ENCODE measurements at regions not wholly inside any gene's neighbourhood (a gene's known extent, or its start where the extent isn't known, plus 50 kb on each side); places are given as distances from the start of the nearest gene placed in this dataset.
"Not testable (repeated sequence)": the region's sequence is repeated elsewhere in the genome, so short reads cannot be mapped to it uniquely, and the experiment has no call there.

DNA sequence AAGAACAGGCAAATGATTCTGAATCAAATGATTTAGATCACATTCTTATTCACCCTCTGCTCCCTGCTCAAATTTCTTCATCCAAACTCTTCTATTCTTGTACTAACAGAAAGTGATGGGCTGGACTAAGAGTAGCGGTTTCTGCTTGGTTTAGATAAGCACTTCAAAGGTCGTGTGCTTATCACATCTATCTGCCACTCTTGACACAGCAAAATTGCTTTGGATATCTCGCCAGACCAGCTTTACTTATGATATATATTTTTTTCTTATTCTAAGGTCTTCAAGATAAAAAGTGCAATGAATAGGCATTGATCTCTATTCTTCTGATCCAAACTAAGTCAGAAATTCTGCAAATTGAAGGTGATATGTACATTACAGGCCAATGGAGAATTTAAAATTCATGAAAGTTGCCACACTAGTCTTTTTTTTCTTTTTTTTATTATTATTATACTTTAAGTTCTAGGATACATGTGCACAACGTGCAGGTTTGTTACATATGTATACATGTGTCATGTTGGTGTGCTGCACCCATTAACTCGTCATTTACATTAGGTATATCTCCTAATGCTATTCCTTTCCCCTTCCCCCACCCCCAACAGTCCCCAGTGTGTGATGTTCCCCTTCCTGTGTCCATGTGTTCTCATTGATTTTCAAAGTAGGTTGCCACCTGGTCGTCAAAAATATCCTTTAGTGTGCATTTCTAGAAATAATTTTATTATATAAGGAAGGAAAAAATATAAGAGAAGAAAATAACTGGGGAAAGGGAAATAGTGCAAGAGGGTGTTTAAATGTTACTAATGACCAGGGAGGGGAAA, 1941.0 kb upstream of the RAG2 start:
- no peaks in the 10 kb centered on the region for H3K27me3 ChIP-seq (ENCODE audit: control insufficient read depth, insufficient read depth, low read length)
- H3K4me3 ChIP-seq (ENCODE audit: insufficient read depth, low read depth, low read length) = no peak overlapping the region
- no peak for DNase-seq

DNA sequence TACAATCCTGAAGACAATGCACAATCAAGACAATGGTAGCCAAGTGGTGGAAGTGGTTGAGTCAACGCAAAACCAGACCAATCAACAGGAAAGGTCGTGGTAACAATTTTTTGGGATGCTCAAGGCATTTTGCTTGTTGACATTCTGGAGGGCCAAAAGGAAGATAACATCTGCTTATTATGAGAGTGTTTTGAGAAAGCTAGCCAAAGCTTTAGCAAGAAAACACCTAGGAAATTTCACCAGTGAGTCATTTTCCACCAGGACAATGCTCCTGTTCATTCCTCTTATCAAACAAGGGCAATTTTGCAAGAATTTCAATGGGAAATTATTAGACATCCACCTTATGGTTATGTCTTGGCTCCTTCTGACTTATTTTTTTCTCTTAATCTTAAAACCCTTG, 1932.2 kb upstream of the RAG2 start:
- H3K36me3 ChIP-seq (replicated peaks; ENCODE audit: control insufficient read depth, insufficient read depth, low read length) = no peaks in the 10 kb centered on the region
- no peak for DNase-seq
- H3K27me3 ChIP-seq (ENCODE audit: control insufficient read depth, insufficient read depth, low read length) = no peaks in the 10 kb centered on the region
- H3K4me3 ChIP-seq (ENCODE audit: insufficient read depth, low read depth, low read length) = no peak overlapping the region

More for the DNA sequence above, 1941.0 kb upstream of the RAG2 start:
- H3K36me3 ChIP-seq (replicated peaks; ENCODE audit: control insufficient read depth, insufficient read depth, low read length) = no peaks in the 10 kb centered on the region

DNA sequence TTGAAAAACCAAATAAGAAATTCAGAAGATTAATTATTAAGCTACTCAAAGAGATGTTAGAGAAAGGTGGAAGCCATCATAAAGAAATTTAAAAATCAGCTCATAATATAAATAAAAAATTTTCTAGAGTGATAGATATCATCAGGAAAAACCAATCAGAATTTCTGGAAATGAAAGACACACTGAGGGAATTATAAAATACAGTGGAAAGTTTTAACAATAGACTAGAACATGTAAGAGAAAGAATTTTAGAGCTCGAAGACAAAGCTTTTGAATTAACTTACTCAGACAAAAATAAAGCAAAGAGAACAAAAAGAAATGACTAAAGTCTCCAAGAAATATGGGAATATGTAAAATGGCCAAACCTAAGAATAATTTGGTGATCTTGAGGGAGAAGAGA, 1926.9 kb upstream of the RAG2 start:
- no peaks in the 10 kb centered on the region for H3K36me3 ChIP-seq (replicated peaks; ENCODE audit: control insufficient read depth, insufficient read depth, low read length)
- H3K4me3 ChIP-seq (ENCODE audit: insufficient read depth, low read depth, low read length) = no peak overlapping the region
- DNase-seq = no peak
- H3K27me3 ChIP-seq (ENCODE audit: control insufficient read depth, insufficient read depth, low read length) = no peaks in the 10 kb centered on the region

- Histone ChIP-seq H3K36me3 (replicated peaks; ENCODE audit: control insufficient read depth, insufficient read depth, low read length) (no peaks in the 10 kb centered on the region), H3K27me3 (ENCODE audit: control insufficient read depth, insufficient read depth, low read length) (no peaks in the 10 kb centered on the region), H3K4me3 (ENCODE audit: insufficient read depth, low read depth, low read length) (no peak overlapping the region)
- no peak for DNase-seq
Observed at GRCh38 chr11:38517991-38518390, 1920.0 kb upstream of the RAG2 start.

GRCh38 chr11:38512830-38513229, 1914.8 kb upstream of the RAG2 start:
- not testable (repeated sequence) for H3K36me3 ChIP-seq (replicated peaks; ENCODE audit: control insufficient read depth, insufficient read depth, low read length); H3K27me3 ChIP-seq (ENCODE audit: control insufficient read depth, insufficient read depth, low read length); H3K4me3 ChIP-seq (ENCODE audit: insufficient read depth, low read depth, low read length); DNase-seq

DNA sequence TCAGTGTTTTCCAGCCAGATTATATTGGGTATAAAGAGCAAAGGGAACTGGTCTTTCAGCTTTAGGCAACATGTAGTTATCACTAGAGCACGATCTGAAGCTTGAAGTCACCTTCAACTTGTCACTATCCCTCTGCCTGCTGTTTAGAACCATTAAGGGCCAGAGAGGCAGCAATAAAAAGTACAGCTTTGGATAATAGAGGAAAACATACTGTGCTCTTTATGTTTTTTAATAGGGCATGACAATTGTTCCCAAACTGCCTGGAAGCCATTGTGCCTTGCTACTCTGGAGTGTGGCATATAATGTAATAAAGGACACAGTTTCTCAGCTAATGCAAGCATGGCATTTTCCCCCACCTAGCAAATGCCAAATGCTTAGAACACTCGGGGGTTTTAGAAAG, 1912.0 kb upstream of the RAG2 start:
- Histone ChIP-seq H3K4me3 (ENCODE audit: insufficient read depth, low read depth, low read length) (no peak overlapping the region), H3K27me3 (ENCODE audit: control insufficient read depth, insufficient read depth, low read length) (no peaks in the 10 kb centered on the region), H3K36me3 (replicated peaks; ENCODE audit: control insufficient read depth, insufficient read depth, low read length) (no peaks in the 10 kb centered on the region)
- DNase-seq = no peak

DNA sequence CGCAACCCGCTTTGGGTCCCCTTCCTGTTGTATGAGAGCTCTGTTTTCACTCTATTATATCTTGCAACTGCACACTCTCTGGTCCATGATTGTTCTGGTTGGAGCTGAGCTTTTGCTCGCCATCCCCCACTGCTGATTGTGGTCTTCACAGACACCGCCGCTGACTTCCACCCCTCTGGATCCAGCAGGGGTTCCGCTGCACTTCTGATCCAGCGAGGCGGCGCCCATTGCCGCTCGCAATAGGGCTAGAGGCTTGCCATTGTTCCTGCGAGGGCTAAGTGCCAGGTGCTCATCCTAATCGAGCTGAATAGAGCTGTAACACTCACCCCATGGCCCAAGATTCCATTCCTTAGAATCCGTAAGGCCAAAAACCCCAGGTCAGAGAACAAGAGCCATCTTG, 1905.8 kb upstream of the RAG2 start:
- DNase-seq = no peak
- Histone ChIP-seq H3K27me3 (ENCODE audit: control insufficient read depth, insufficient read depth, low read length) (no peaks in the 10 kb centered on the region), H3K36me3 (replicated peaks; ENCODE audit: control insufficient read depth, insufficient read depth, low read length) (no peaks in the 10 kb centered on the region), H3K4me3 (ENCODE audit: insufficient read depth, low read depth, low read length) (no peak overlapping the region)

DNA sequence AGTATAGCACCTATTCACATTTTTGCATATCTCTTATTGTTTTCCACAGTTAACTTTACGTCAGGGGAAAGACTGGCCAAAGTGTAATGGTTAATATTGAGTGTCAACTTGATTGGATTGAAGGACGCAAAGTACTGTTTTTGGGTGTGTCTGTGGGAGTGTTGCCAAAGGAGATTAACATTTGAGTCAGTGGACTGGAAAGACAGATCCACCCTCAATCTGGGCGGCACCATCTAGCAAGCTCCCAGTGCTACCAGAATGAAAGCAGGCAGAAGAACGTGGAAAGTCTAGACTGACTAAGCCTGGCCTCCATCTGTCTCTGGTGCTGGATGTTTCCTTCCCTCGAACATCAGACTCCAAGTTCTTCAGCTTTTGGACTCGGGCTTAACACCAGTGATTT, 1900.7 kb upstream of the RAG2 start:
- no peaks in the 10 kb centered on the region for H3K36me3 ChIP-seq (replicated peaks; ENCODE audit: control insufficient read depth, insufficient read depth, low read length)
- no peak overlapping the region for H3K4me3 ChIP-seq (ENCODE audit: insufficient read depth, low read depth, low read length)
- H3K27me3 ChIP-seq (ENCODE audit: control insufficient read depth, insufficient read depth, low read length) = no peaks in the 10 kb centered on the region
- no peak for DNase-seq

- Histone ChIP-seq H3K4me3 (ENCODE audit: insufficient read depth, low read depth, low read length) (no peak overlapping the region), H3K27me3 (ENCODE audit: control insufficient read depth, insufficient read depth, low read length) (no peaks in the 10 kb centered on the region), H3K36me3 (replicated peaks; ENCODE audit: control insufficient read depth, insufficient read depth, low read length) (no peaks in the 10 kb centered on the region)
- DNase-seq = no peak
Observed at GRCh38 chr11:38491986-38492385, 1894.0 kb upstream of the RAG2 start.

- no peaks in the 10 kb centered on the region for H3K27me3 ChIP-seq (ENCODE audit: control insufficient read depth, insufficient read depth, low read length)
- DNase-seq = no peak
- H3K4me3 ChIP-seq (ENCODE audit: insufficient read depth, low read depth, low read length) = no peak overlapping the region
- no peaks in the 10 kb centered on the region for H3K36me3 ChIP-seq (replicated peaks; ENCODE audit: control insufficient read depth, insufficient read depth, low read length)
Observed at GRCh38 chr11:38481391-38481790, 1883.4 kb upstream of the RAG2 start.

- no peak for DNase-seq
- no peaks in the 10 kb centered on the region for H3K27me3 ChIP-seq (ENCODE audit: control insufficient read depth, insufficient read depth, low read length)
- no peaks in the 10 kb centered on the region for H3K36me3 ChIP-seq (replicated peaks; ENCODE audit: control insufficient read depth, insufficient read depth, low read length)
Observed at GRCh38 chr11:38476808-38477575, 1879.0 kb upstream of the RAG2 start.

GRCh38 chr11:38461751-38462150, 1863.7 kb upstream of the RAG2 start:
- H3K27me3 ChIP-seq (ENCODE audit: control insufficient read depth, insufficient read depth, low read length) = no peaks in the 10 kb centered on the region
- no peak for DNase-seq
- H3K4me3 ChIP-seq (ENCODE audit: insufficient read depth, low read depth, low read length) = no peak overlapping the region
- no peaks in the 10 kb centered on the region for H3K36me3 ChIP-seq (replicated peaks; ENCODE audit: control insufficient read depth, insufficient read depth, low read length)

More at GRCh38 chr11:38476808-38477575, 1879.0 kb upstream of the RAG2 start:
- H3K4me3 ChIP-seq (ENCODE audit: insufficient read depth, low read depth, low read length) = no peak overlapping the region

DNA sequence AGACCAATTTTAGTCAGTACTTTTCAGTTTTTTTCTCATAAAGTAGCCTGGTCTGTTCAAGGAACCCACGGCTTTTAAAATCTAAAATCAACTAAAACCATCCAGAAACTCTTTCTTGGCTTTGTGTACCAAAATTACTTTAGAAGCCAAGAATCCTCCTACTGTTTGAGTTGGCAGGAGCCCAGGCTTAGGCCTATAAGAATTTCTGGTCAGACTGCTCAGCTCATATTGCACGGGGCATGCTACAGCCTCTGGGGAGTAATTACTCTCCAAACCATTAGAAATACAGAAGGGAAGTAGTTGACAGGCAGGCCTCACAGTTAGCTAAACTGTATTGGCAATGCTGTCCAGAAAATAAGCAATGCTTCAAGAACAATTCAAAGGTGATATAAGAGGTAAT, 1862.9 kb upstream of the RAG2 start:
- DNase-seq = no peak
- Histone ChIP-seq H3K4me3 (ENCODE audit: insufficient read depth, low read depth, low read length) (no peak overlapping the region), H3K27me3 (ENCODE audit: control insufficient read depth, insufficient read depth, low read length) (no peaks in the 10 kb centered on the region), H3K36me3 (replicated peaks; ENCODE audit: control insufficient read depth, insufficient read depth, low read length) (no peaks in the 10 kb centered on the region)

DNA sequence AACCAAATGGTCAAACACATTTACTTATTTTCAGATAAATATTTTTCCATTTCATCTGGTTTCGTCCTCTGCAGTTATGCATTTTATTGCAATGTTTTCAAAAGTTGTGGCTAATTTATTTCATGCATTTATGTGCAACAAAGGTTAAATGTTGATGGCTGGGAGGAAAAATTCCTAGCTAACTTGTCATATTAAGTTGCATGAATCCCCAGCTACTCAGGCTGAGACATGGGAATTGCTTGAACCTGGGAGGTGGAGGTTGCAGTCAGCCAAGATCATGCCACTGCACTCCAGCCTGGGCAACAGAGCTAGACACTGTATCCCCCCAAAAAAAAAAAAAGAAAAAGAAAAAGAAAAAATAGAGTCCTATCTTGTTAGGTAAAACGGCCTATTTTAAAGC, 1862.4 kb upstream of the RAG2 start:
- DNase-seq = no peak
- Histone ChIP-seq H3K27me3 (ENCODE audit: control insufficient read depth, insufficient read depth, low read length) (no peaks in the 10 kb centered on the region), H3K36me3 (replicated peaks; ENCODE audit: control insufficient read depth, insufficient read depth, low read length) (no peaks in the 10 kb centered on the region), H3K4me3 (ENCODE audit: insufficient read depth, low read depth, low read length) (no peak overlapping the region)

DNA sequence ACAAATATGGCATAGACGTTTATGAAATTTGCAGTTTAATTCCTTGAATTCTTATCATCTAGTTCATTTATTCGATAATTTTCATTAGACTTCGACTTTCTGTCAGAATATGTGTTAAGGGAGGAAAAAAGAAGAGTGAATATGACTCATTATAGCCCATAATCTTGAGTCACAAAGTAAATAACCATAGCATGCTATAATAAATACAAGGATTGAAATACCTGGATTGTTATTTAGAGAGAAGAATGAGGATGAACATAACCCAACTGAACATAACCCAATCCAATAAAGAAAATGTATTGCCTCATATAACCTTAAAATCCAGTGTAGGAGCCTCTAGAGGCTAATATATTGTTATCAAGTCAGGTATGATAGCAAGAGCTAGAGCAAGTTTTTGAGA, 1858.3 kb upstream of the RAG2 start:
- no peak for DNase-seq

More for the DNA sequence above, 1858.3 kb upstream of the RAG2 start:
- Histone ChIP-seq H3K36me3 (replicated peaks; ENCODE audit: control insufficient read depth, insufficient read depth, low read length) (no peaks in the 10 kb centered on the region), H3K4me3 (ENCODE audit: insufficient read depth, low read depth, low read length) (no peak overlapping the region), H3K27me3 (ENCODE audit: control insufficient read depth, insufficient read depth, low read length) (no peaks in the 10 kb centered on the region)

All from H7 (cell line).